HEK293T (cell line): ENCODE measurements at regions not wholly inside any gene's neighbourhood (a gene's known extent, or its start where the extent isn't known, plus 50 kb on each side); places are given as distances from the start of the nearest gene placed in this dataset.

ENCODE experiments used
- BHLHE40 ChIP-seq: fragments of 450-650 bp; IDR thresholded peaks from 2 replicates; pipeline ENCODE4 v1.6.1; 2016; ENCODE audit warnings: mild to moderate bottlenecking, moderate library complexity, borderline replicate concordance
- CTBP1 ChIP-seq: fragments of 450-650 bp; IDR thresholded peaks from 2 replicates; pipeline ENCODE4 v1.6.1; 2016; ENCODE audit warnings: borderline replicate concordance
- SUZ12 ChIP-seq: fragments of 450-650 bp; IDR thresholded peaks from 2 replicates; pipeline ENCODE4 v1.6.1; 2016; ENCODE audit warnings: mild to moderate bottlenecking
- ZNF384 ChIP-seq: fragments of 450-650 bp; IDR thresholded peaks from 2 replicates; pipeline ENCODE4 v1.6.1; 2016

- TF ChIP-seq BHLHE40 (no peak), CTBP1 (no peak), SUZ12 (no peak), ZNF384 (no peak)
Measured at GRCh38 chr6:121855521-121855920, 420.1 kb downstream of the GJA1 start.
